OCI-LY7 (cell line): ENCODE measurements at regions not wholly inside any gene's neighbourhood (a gene's known extent, or its start where the extent isn't known, plus 50 kb on each side); places are given as distances from the start of the nearest gene placed in this dataset.

Experiments
- BruUV-seq: library from RNA; stranded (reverse); fragments of 400-500 nt; replicated peaks from 2 replicates; lab custom pipeline; 2021; lab: Mats Ljungman, UMichigan
- CTCF ChIA-PET: fragments of 300-600 bp; sonication (Branson Sonifier 250); formaldehyde crosslinking; loops from one replicate; lab custom pipeline; 2022; ENCODE audit warnings: antibody characterized with exemption; ENCODE audit not compliant: unreplicated experiment; lab: Charles Lee
- POLR2A ChIA-PET: fragments of 300-600 bp; sonication (Branson Sonifier 250); formaldehyde crosslinking; loops from one replicate; lab custom pipeline; 2022; ENCODE audit warnings: antibody characterized with exemption; lab: Charles Lee
- DNase-seq: peaks from one replicate; pipeline ENCODE4 v3.0.0-alpha.2; 2015; ENCODE audit warnings: low spot score
- H2AFZ ChIP-seq: fragments of 200-600 bp; sonication (generic), shearing (Covaris generic); 2 replicates; pipeline ENCODE4 v1.6.1; 2014; ENCODE audit warnings: mild to moderate bottlenecking, antibody characterized with exemption, low read length, moderate library complexity
- H3K27ac ChIP-seq: fragments of 200-600 bp; sonication (generic); 2 replicates; pipeline ENCODE4 v1.5.1; 2014; ENCODE audit warnings: mixed run types, low read depth, mild to moderate bottlenecking, moderate library complexity, low read length, inconsistent platforms; ENCODE audit not compliant: poor library complexity, severe bottlenecking
- H3K36me3 ChIP-seq: fragments of 200-600 bp; sonication (generic); 2 replicates; pipeline ENCODE4 v1.6.1; 2014; ENCODE audit warnings: mild to moderate bottlenecking, antibody characterized with exemption, low read length, moderate library complexity, mixed read lengths; ENCODE audit not compliant: insufficient read depth
- H3K4me1 ChIP-seq: fragments of 200-600 bp; sonication (generic); 2 replicates; pipeline ENCODE4 v1.5.1; 2014; ENCODE audit warnings: mild to moderate bottlenecking, low read length; ENCODE audit not compliant: insufficient read depth, poor library complexity, severe bottlenecking
- H3K4me2 ChIP-seq: fragments of 200-600 bp; sonication (generic); 2 replicates; pipeline ENCODE4 v1.6.1; 2014; ENCODE audit warnings: mild to moderate bottlenecking, low read length
- H3K4me3 ChIP-seq: fragments of 200-600 bp; sonication (generic); 2 replicates; pipeline ENCODE4 v1.5.1; 2014; ENCODE audit warnings: mild to moderate bottlenecking, low read depth, low read length; ENCODE audit not compliant: poor library complexity, severe bottlenecking
- H3K79me2 ChIP-seq: fragments of 200-600 bp; sonication (generic); 2 replicates; pipeline ENCODE4 v1.6.1; 2016; ENCODE audit warnings: low read depth, mild to moderate bottlenecking, low read length, moderate library complexity, mixed read lengths; ENCODE audit not compliant: insufficient read depth
- H3K9me2 ChIP-seq: fragments of 200-600 bp; sonication (generic); 2 replicates; pipeline ENCODE4 v1.6.1; 2016; ENCODE audit warnings: mild to moderate bottlenecking, low read length, mixed read lengths; ENCODE audit not compliant: insufficient read depth
- H3K9me3 ChIP-seq: fragments of 200-600 bp; sonication (generic); 2 replicates; pipeline ENCODE4 v1.6.1; 2014; ENCODE audit warnings: mild to moderate bottlenecking, mixed run types, low read length, mixed read lengths
- H4K20me1 ChIP-seq: fragments of 200-600 bp; sonication (generic); 2 replicates; pipeline ENCODE4 v1.6.1; 2014; ENCODE audit warnings: mild to moderate bottlenecking, antibody characterized with exemption, low read length, moderate library complexity, mixed read lengths; ENCODE audit not compliant: insufficient read depth
- EZH2phosphoT487 ChIP-seq: fragments of 200-600 bp; sonication (generic); IDR thresholded peaks from 2 replicates; pipeline ENCODE4 v1.6.1; 2018; ENCODE audit warnings: low read depth, borderline replicate concordance, mild to moderate bottlenecking, mixed run types, antibody characterized with exemption, low read length, moderate library complexity, mixed read lengths
- intact Hi-C: fragments of 100-400 bp; cut with micrococcal nuclease; formaldehyde crosslinking; loops from one replicate; pipeline ENCODE4 v1.10.0; 2022; ENCODE audit not compliant: unreplicated experiment
- TF ChIP-seq, protein P1 (sequence below): fragments of 200-600 bp; sonication (generic); conservative IDR thresholded peaks from 2 replicates; pipeline ENCODE4 v1.5.1; 2014; ENCODE audit warnings: mild to moderate bottlenecking, antibody characterized with exemption, low read length, moderate library complexity, mixed read lengths

DNA sequence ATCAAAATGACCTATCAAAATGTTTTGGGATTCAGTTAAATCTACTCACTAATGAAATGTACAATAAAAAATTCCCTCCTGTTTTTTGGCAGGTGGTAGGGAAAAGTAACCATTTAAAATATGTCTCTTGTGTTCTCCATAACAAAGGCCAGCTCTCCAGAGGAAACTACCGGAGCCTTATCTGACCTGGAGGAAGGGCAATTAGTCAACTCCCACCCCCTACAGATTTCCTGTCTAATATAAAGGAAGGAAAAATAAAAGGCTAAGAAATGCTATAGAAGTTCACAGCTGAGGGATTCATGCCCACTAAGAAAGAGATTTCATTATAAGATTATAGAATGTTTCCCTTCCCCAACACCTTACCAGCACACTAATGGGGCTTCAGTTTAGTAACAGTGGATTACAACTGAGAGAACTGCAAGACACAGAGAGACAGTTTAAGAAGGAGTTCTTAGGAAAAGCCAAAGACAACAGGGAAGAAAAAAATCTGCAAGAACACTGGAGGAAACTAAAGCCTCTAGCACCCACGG, 376.5 kb upstream of the KCNMB2 start:
- Histone ChIP-seq H3K9me2 (no peaks in the 10 kb centered on the region), H3K27ac (no peak overlapping the region), H3K4me2 (no peak overlapping the region), H3K4me3 (no peak overlapping the region), H3K79me2 (no peaks in the 10 kb centered on the region), H2AFZ (no peak overlapping the region), H4K20me1 (no peaks in the 10 kb centered on the region), H3K4me1 (no peaks in the 10 kb centered on the region), H3K9me3 (no peaks in the 10 kb centered on the region), H3K36me3 (no peaks in the 10 kb centered on the region)
- intact Hi-C loops, result no loop called here
- TF ChIP-seq EZH2phosphoT487, result no peak
- TF ChIP-seq, protein P1, sequence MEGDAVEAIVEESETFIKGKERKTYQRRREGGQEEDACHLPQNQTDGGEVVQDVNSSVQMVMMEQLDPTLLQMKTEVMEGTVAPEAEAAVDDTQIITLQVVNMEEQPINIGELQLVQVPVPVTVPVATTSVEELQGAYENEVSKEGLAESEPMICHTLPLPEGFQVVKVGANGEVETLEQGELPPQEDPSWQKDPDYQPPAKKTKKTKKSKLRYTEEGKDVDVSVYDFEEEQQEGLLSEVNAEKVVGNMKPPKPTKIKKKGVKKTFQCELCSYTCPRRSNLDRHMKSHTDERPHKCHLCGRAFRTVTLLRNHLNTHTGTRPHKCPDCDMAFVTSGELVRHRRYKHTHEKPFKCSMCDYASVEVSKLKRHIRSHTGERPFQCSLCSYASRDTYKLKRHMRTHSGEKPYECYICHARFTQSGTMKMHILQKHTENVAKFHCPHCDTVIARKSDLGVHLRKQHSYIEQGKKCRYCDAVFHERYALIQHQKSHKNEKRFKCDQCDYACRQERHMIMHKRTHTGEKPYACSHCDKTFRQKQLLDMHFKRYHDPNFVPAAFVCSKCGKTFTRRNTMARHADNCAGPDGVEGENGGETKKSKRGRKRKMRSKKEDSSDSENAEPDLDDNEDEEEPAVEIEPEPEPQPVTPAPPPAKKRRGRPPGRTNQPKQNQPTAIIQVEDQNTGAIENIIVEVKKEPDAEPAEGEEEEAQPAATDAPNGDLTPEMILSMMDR, result no peak
- CTCF ChIA-PET, result no interaction called here
- no TSS peak for BruUV-seq
- POLR2A ChIA-PET, result no interaction called here
- DNase-seq, result no peak

- H3K9me2 ChIP-seq, result no peaks in the 10 kb centered on the region
- TF ChIP-seq, protein P1, result no peak
- TF ChIP-seq EZH2phosphoT487, result no peak
- no peak overlapping the region for H3K27ac ChIP-seq
- POLR2A ChIA-PET, result interaction anchor here (0.6 to 1.0 kb wide), 3 partner anchors 9 to 107 kb away, joined by 3 to 4 read pairs (median 3); no protein-coding TSS in a partner anchor
- no peak for DNase-seq
- no peaks in the 10 kb centered on the region for H3K36me3 ChIP-seq
- H4K20me1 ChIP-seq, result no peaks in the 10 kb centered on the region
- no peaks in the 10 kb centered on the region for H3K79me2 ChIP-seq
- BruUV-seq, result no TSS peak
- no peak overlapping the region for H3K4me3 ChIP-seq
- H3K9me3 ChIP-seq, result no peaks in the 10 kb centered on the region
- CTCF ChIA-PET, result no interaction called here
- intact Hi-C loops, result no loop called here
- no peaks in the 10 kb centered on the region for H3K4me1 ChIP-seq
- no peak overlapping the region for H2AFZ ChIP-seq
- H3K4me2 ChIP-seq, result no peak overlapping the region
Observed at GRCh38 chr3:178169421-178169820, 366.8 kb upstream of the KCNMB2 start.

- TF ChIP-seq, protein P1, result no peak
- no peak for TF ChIP-seq EZH2phosphoT487
- POLR2A ChIA-PET, result interaction anchor here (0.7 kb wide), 1 partner anchor 101 kb away, joined by 3 read pairs; no protein-coding TSS in a partner anchor
Observed at GRCh38 chr3:178170698-178171535, 365.3 kb upstream of the KCNMB2 start.

More at GRCh38 chr3:178170698-178171535, 365.3 kb upstream of the KCNMB2 start:
- Histone ChIP-seq H3K4me1 (no peaks in the 10 kb centered on the region), H3K4me3 (no peak overlapping the region), H3K9me2 (no peaks in the 10 kb centered on the region), H3K36me3 (no peaks in the 10 kb centered on the region), H3K9me3 (no peaks in the 10 kb centered on the region), H3K4me2 (no peak overlapping the region), H4K20me1 (no peaks in the 10 kb centered on the region), H2AFZ (no peak overlapping the region), H3K79me2 (no peaks in the 10 kb centered on the region), H3K27ac (no peak overlapping the region)
- CTCF ChIA-PET, result no interaction called here
- no peak for DNase-seq
- intact Hi-C loops, result no loop called here
- BruUV-seq, result no TSS peak
